COLO668 (cell line): ENCODE measurements at regions not wholly inside any gene's neighbourhood (a gene's known extent, or its start where the extent isn't known, plus 50 kb on each side); places are given as distances from the start of the nearest gene placed in this dataset.
"Not testable (repeated sequence)": the region's sequence is repeated elsewhere in the genome, so short reads cannot be mapped to it uniquely, and the experiment has no call there.

Experiments
- DNase-seq: peaks from one replicate; lab custom pipeline; 2025; ENCODE audit not compliant: unreplicated experiment; lab: John Stamatoyannopoulos, UW

DNA sequence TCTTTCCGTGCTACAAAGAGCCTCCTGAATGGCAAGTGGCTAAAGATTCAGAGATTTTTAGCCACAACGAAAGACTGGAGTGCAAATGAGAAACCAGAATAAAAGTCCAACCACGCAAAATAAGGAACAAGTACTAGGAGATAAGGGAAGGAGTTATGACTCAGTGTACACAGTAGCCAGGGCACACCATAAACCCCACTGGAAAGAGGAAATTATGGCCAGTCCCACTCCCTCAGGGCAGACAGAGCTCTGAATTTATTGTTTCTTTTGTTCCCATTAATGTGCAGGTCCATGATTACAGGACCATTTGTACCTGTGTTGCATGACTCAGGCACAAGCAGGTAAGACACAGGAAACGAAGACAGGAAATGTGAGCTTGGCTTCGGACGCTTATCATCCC lies 150.3 kb upstream of the PREP start:
- DNase-seq = no peak

DNA sequence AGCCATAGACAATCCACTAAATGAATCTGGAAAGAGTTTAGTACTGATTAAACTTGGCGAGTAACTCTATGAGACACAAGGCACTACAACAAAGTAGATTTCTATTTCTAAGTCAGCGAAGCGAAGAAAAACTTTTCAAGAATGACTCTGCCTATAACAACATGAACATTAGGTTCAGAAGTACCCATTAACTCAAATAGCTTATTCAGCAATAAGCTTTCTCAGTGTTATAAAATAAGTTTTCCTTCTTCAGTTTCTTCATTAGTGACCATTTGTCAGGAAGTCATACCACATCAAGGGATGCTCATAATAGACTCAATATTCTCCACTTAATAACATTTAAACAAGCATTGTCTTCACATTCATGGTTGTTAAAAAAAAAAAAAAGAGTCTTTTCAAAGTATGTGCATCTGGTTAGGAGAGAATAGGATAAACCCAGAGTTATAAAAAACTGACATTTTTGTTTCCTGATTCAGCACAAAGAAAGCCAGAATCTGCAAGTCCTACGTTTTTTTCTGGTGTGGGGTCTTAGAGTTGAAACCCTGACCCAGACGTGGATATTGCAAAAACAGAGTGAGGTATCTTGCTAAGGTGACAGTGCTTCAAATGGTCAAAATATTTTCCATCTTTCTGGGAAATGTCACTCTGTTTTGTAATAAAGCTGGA lies 148.2 kb upstream of the PREP start:
- no peak for DNase-seq

DNA sequence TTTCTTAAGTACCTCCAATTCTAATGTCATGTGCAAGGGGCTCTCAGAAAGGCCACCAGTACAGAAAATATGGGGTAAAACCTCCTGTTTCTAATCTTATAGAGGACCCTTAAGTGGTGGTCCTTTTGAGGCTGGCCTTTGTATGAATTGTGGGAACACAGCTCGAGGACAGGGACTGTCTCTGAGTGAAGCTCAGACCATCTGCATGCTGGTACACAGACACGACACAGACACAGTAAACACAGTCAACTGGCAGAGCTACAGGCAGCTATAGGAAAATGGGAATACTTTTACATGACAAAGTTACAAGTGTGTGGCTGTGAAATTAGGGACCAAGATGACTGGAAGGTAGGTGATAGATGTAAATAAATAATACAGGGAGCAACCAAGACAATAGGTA lies 143.9 kb upstream of the PREP start:
- no peak for DNase-seq

DNA sequence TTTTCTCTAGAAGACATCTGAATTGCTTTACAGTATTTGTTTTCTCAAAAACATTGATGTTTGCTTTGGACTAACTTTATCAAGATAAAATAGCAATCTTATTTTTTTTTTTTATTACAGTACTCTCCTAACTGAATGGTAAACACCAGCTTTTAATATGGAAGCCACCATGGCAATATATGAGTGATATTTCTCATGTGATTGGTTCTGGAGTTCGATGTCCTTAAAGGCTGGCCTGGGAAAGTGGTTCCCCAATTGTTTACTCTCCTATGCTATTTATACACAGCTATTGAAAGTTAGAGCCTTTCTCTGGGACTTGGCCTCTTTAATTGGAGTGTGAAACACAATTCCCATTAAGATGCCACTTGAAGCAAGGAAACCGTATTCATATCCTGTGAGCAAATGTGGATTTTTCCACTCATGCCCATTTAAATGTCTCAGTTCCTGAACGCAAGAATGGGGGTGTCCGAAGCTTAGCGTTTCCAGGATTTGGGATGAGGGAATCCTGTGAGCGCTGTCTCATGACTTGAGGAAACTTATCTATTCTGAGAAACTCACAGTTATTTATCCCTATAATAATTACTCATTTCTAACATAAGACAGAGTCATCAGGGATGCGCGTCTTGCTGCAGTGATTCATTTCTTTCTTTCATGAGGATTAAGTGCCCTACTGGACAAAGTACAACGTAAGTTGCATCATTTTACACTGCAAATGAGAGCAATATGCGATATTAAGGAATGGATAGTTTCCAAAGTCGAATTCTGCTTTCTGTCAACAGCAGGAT lies 143.3 kb upstream of the PREP start:
- DNase-seq = no peak

DNA sequence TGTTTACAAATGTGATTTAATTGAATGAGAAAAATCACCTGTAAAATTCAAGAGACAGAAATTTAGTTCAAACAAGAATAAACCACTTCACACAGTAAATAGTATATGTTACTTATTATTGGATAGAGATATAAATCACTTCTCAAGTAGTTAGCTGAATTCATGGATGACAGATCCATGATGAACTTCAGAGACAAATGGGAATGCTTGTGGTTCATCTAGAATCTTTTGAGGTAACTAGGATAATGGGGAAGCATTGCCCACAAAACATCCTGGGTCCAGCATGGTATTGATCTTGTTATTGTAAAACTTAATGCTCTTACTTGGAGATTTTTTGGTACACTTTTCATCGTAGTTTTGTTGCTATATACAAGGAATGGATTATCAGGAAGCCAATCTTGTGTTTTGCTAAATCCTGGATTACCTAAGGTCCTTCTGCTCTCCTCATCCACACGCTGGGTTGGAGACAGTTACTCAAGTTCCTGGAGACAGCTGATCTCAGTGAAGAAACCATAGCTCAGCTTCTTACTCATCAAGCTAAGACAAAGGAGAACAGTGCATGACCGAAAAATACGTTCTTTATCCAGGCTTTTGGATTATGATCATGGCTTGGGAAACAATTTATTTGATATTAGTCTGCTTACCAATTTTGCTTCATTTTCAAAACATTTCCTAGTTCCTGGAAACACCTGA lies 142.5 kb upstream of the PREP start:
- no peak for DNase-seq

DNA sequence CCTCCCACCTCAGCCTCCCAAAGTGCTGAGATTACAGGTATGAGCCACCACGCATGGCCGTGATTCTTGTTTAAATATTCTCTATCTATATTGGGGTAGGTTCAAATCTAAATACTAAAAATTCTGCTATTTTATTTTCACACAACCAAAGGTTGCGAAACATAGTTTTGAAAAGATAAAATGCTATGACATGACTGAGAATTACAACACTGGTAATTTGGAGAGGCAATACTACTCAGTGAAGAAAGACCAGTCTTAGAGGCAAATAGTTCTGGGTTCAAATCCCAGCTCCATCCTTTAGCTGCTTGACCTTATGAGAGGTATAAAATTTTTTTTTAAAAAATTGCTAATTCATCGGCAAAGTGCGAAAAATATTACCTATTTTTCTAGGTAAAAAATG lies 137.0 kb upstream of the PREP start:
- DNase-seq = no peak

DNA sequence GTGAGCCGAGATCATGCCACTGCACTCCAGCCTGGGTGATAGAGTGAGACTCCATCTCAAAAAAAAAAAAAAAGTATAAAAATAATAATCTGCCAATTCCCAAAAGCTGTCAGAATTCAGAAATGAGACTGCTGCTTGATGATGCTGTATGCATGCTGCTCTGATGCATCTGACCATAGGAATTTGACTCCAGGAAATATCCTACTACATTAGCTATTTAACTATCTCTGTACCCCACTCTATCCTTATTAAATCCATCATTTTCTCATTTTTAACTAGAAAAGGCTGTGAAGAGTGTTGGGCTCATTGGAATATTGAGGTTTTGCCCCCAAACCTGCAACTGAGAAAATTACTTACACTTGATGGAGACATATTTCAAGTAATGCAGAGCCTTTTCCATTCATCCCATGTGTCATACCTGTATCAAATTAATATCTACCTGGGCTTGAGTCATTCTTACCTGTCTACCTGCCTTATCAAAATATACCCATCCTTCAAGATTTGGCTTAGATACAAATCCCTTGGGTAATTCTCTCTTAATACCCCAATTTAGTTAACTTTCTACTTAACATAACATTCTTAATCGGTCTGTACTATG lies 135.2 kb upstream of the PREP start:
- no peak for DNase-seq

DNA sequence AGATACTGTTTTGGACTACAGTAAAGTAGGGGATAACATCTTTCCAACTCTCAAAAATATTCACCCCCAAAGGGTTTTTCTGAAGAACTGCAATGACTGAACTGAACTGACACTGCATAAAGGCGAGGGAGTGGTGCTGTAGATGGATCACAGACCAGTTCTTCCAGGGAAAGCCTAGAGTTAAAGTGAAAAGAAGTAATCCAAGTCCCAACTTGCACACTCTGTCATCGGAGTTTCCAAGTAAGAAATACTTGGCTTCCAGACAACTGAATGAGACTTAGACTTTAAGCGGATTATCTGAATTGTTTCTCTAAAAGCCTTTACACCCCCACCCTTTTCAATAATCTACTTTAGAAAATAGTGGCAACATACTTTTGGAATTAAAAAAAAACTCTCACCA lies 134.1 kb upstream of the PREP start:
- no peak for DNase-seq

DNA sequence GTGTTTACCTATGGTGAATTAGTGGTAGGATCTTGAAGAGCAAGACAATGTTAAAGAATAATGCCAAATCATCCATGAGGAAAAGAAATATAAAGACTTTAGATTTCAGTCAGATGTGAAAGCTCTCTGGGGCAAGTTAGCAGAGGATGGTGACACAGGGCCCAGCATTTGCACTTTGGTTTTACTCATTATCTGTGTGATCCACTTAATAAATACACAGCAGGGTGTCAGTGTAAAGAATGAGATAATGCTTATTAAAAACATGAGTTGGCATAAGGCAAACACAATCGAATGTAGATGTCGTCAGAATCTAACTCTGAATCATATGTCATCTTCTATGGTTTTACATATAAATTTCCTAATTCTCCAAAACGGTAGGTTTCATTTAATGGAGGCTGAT lies 130.4 kb upstream of the PREP start:
- no peak for DNase-seq

DNA sequence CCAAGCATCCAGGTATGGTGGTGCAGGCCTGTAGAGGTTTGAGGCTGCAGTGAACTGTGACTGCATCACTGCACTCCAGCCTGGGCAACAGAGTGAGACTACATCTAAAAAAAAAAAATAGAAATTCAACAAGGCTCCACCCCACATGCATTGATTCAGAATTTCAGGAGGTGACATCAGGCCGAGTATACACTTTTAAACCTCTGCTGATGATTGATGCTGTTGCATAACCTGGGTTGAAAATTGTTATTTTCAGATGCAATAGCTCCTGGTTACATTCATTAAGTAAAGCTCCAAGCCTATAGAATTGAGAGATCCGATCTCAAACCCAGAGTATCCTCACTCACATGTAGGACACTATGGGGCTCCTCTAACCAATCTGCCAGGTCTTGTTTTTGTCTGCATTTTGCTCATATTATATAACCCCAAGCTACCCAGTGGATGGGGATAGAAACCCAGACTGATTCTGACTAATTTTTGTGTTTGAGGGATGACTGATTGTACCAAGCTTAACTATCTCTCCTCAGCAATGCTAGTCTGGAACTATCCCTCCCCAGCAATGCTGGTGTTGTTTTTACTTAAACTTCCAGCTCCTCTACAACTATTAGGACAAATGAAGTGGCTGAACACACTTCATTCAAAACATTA lies 123.5 kb upstream of the PREP start:
- DNase-seq = no peak

DNA sequence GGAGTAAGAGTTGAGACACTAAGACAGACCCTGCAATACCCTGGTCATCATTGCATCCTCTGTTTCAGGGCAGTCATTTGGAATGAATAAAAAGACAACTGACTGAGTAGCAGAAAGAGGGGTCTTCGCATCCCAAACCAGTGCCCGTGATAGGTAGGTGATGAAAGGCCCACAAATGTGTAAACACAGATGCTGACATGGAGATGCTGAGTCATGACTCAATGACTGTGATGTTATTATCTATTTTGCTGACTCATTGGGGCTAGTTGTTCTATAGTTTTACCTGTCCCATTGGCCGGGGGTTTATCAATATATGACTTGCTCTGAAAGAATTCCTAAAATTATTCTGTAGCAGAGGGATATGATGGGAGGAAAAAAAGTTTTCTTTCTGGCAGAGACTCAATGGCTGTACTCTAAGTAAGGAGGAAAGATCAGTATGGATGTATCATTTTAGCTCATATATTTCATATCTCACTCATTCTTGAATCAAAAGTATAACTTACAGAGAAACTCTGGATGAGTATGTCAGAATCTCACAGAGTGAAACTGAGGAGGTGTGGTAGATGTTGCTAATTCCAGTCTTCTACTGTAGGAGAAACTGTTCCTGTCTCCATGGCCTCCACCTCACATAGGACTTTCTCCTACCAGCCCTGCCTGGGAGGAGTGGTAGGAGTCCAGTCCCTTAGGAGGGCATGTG lies 119.9 kb upstream of the PREP start:
- DNase-seq = no peak

DNA sequence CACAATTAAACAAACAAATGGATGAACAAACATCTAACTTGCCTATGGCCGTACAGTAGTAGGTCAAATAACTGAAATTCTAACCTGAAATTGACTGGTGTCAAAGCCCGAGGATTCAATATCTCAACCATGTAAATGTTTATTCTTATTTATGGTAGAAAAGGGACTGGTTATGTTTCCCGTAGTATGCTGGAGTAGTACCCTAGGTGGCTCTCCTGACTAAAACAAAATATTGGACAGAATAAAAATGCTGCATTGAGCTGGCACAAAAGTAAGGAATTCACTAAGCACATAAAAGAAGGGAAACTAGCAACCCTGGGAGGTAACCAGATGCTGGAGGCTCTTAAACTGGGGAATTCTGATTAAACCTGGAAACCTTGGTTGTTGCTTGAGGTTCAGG lies 117.1 kb upstream of the PREP start:
- no peak for DNase-seq

DNA sequence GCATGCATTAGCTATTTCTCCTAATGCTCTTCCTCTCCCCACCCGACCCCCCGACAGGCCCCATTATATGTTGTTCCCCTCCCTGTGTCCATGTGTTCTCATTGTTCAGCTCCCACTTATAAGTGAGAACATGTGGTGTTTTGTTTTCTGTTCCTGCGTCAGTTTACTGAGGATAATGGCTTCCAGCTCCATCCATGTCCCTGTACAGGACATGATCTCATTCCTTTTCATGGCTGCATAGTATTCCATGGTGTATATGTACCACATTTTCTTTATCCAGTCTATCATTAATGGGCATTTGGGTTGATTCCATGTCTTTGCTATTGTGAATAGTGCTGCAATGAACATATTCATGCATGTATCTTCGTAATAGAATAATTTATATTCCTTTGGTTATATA lies 116.1 kb upstream of the PREP start:
- DNase-seq = not testable (repeated sequence)

DNA sequence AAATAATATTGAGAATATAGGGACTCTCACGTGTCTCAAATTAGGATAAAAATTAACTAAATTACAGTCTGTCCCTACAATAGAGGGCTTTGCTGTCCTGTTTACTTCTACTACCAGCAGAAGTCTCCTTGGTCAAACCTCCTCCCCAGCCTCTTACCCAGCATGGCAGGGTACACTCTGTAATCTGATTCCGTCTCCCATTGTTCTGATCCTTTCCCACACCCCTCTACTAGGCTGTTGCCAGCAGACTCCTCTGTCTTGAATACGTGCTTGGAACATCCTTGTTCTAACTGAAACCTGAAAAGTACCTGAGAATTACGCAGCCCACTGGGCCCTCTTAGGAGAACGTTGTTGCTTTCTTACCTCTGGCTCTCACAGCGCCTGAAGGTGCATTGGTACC lies 112.2 kb upstream of the PREP start:
- no peak for DNase-seq

DNA sequence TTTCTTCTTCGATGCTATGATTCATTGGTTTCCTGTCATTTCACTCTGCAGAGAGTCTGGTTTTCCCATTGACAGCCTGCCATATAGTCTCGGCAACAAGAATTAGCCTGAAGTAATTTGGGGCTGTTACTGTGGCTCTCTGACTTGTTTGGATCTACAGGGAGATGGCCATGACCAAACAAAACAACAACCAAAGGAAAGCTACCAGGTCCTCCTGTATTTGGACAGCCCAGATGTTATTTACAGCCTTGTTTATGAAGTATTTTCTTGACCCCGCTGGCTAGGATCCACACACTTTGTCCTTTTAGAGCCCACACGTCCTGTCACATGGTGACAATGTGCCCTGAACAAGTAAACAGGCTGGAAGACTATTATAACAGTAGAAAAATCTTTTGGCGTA lies 111.4 kb upstream of the PREP start:
- DNase-seq = no peak

DNA sequence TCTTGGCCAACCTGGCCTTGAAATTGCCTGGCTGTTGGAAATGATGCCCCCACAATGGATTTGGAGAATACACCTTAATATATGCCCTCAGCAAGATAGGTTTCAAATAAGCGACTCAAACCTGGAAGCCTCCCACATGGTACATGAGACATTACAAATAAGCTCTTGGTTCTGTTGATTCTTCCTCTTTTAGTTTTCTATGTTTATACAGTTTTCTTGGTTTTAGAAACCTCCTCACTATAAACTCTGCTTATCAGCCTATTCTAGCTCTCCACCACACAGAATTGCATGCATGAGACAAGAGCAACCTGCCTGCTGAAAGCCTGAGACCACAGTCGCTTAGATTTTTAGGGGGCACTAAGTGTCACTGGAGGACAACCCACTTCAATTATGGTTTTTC lies 108.8 kb upstream of the PREP start:
- no peak for DNase-seq

DNA sequence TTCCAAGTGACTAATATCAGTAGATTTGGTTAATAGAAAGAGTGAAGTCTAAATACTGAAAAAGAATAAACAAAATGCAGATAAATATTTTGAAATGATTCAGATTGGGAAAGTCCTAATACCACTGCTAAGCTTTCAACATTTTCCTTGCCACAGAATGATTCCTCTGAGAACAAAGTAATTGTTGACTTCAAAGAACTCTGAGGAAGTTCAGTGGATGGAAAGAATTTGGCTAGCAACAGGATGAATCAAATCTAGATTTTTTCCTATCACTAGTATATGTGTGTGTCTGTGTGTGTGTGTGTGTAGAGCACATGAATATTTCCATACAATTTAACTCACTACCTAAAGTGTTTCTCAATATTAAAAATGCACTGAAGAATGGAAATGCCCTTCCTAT lies 107.9 kb upstream of the PREP start:
- DNase-seq = no peak

DNA sequence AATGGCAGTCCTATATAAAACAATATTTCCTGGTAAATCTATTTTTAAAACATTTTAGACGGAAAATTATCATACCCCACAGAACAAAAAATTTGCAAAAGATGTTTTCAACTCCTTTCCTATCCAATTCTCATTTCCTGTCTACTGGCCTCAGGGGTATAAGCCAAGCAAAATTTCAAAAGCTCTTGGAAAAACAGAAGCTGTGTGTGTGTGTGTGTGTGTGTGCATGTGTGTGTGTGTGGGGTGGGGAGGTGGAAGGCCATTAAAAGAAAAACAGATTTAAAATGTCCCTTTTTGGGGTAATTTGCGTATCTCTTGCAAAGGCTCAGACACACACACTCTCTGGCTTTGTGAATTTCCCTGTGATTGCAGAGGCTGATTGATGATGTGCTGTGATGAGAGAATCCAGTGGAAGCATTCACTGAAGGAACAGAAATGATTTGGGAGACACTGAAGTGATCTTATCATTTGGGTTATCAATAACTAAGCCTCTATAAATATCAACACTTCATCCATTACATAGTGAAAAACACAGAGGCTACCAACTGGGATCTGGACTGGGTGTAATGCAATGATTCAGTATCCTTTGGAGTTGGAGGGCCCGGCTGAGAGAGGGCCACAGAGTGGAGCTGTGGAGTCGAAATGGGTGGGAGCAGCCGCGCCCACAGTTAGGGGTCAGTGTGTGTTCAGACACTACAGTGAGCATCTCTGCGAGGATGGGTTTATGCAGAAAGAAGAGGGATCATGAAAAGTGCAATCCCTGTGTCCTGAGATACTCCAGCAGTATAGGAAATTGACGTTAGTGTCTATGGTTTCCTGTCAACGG lies 106.8 kb upstream of the PREP start:
- no peak for DNase-seq

DNA sequence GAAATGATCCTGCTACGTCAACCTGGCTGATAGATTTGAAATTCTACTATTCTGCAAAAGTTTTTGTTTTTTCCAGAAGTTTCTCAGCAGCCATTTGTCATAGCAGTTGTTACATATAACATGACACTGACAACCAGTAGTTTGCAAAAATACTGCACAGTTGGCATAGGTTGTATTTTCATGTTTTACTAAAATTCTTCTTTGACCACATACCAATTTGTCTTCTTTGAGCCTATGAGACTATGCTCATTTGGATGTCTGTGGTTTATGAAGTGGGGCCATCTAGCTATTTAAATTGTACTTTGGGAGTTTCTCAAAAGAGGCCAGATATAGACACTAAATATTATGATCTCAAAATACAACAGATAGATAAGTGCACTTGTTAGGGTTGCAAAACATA lies 104.9 kb upstream of the PREP start:
- no peak for DNase-seq

DNA sequence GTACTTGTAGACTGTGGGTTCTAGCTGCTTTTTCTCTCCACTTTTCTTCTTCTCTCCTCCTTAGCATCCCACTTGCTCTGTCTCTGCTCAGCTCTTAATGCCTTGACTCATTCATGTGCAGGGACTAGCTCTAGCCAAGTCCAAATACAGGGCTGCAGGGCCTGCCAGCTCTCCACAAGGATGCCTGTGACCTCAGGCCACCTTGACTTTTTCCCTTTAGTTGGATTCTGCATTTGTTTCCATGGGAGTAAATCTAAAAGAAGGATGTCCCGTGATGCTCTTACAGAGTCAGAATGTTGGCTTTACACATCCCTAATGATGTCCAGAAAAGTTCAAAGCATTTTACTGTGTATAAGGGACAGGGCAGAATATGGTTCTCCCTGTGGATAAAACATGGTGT lies 101.8 kb upstream of the PREP start:
- no peak for DNase-seq
